HT-29 (cell line): ENCODE measurements at regions not wholly inside any gene's neighbourhood (a gene's known extent, or its start where the extent isn't known, plus 50 kb on each side); places are given as distances from the start of the nearest gene placed in this dataset.
"Not testable (repeated sequence)": the region's sequence is repeated elsewhere in the genome, so short reads cannot be mapped to it uniquely, and the experiment has no call there.

Source experiments
- DNase-seq: peaks from one replicate; pipeline ENCODE4 v3.0.0-alpha.2; 2015; ENCODE audit warnings: low spot score

- no peak for DNase-seq
Observed at GRCh38 chr6:62889240-62889639, 322.0 kb upstream of the FKBP1C start.

DNA sequence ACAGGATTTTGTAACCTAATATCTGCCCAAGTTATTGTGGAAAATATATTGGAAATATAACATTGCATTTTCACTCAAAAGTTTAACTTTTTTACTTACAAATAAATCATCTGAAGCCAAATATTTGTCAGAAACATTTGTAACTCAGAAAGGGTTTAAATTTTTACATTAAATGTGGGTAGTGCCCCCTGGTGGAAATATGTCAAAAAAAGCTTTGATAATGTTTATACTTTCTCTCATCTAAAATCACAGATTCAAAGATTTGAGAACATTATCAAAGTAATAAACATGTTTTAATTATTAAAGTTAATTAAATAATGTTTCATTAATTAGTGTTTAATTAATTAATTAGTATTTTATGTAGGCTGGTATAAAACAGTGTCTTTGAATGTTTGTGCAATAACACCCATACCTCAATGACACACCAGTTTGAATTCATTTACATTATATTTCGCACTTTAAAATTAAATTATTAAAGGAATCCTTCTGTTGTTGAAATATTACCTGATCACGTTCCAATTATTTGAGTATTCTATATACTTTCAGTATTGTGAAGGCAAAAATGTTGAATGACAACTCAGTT is 320.1 kb upstream of the FKBP1C start:
- DNase-seq: peak; percentile 49

DNA sequence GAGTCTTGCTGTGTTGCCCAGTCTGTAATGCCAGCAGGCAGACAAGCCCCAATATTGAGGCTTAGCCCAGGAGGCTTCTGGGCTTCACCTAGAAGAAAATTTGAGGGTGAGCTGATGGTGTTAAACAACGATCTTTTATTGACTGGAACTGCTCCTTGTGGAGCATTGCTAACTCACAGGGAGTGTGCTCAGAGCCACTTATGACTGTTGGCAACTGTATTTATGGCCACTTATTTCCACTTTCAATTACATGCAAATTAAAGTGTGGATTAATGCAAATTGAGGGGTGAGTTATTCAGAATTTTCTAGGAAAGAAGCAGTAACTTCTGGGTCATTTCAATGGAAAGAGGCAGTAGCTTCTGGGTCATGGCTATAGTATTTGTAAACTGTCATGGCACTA is 317.2 kb upstream of the FKBP1C start:
- no peak for DNase-seq

DNA sequence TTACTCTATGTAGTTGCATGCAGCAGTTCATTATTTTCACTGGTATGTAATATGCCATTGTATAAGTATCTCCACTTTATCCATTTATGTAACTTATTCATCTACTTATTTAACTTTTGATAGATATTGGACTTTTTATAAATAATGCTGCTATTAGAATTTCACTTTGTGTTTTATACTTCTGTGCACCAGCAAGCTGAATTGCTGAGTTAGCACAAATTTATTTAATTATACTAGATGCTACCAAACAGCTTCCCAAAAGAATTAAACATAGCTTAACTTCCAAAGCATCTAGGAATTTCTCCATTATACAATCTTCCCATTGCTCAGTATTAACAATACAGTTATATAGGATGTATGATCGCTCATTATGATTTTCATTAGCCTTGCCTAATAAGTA is 308.0 kb upstream of the FKBP1C start:
- no peak for DNase-seq

DNA sequence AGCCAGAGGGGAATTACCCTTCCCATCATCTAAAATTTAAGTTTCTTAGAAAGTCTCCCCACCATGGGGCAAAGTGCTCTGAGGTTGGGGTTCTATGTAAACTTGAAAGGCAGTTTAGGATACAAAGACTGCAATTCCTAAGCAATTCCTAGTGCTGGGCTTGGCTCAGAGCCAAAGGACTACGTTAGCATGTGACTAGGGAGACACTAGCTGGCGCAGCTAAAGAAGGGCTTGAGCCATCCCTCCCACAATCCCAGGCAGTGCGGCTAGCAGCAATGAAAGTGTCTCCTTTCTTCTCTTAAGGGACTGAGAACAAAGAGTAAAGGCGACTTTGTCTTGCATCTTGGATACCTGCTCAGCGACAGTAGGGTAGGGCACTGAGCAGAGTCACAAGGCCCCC is 306.6 kb upstream of the FKBP1C start:
- DNase-seq: no peak

- DNase-seq: no peak
Observed at GRCh38 chr6:62914530-62914929, 296.7 kb upstream of the FKBP1C start.

GRCh38 chr6:62923728-62924127 is 287.5 kb upstream of the FKBP1C start:
- no peak for DNase-seq

DNA sequence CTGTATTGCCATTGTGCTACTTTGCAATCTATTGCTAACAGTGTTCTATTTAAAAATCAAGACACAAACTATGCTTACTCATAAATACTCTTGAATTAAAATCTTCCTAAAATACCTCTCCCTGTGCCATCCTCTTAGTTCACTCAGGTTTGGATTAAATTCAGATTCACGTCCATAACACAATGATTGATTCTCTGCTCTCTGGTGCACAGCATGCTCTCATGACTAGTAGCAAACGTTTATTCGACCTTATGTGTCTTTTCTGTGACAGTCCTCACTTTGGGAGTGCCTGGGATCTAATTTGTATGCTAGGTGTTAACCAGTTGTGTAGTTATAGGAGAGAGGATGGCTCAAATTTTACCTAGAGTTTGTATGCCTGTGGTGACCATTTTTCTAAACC is 270.4 kb upstream of the FKBP1C start:
- no peak for DNase-seq

DNA sequence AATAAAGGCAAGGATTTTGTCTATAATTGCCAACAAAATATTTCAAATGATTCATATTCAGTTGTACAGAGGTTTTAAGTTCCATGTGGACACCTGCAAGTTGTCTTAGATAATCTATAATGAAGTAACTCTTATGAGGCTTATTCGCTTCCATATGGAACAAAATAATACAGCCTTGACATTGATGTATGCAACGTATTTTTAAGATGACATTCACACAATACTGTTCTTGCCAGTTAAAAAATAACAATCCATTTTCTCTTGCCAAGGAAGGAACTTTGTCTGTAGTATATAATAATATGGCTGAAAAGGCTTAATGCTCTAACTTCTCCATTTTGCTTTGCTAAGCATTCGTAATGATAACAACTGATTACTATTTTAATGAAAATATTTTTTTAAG is 269.3 kb upstream of the FKBP1C start:
- no peak for DNase-seq

DNA sequence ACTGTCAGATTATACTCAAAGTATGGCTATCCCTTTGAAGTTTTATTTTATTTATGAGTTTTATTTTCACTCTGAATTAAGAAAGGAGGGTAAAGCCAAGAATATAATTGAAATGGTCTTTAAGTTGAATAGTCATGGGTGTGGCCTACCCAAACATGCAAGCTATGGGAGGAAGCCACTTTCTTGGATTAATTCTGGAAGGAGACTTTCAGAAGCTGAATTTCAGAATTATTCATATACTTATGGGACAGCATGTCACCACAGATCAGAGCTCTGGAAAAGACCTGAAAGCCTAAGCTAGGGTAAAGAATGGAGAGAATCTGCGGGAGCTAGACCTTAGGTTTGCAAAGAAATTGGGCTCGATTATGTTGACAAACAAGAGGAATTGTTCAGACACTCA is 242.4 kb upstream of the FKBP1C start:
- DNase-seq: no peak

DNA sequence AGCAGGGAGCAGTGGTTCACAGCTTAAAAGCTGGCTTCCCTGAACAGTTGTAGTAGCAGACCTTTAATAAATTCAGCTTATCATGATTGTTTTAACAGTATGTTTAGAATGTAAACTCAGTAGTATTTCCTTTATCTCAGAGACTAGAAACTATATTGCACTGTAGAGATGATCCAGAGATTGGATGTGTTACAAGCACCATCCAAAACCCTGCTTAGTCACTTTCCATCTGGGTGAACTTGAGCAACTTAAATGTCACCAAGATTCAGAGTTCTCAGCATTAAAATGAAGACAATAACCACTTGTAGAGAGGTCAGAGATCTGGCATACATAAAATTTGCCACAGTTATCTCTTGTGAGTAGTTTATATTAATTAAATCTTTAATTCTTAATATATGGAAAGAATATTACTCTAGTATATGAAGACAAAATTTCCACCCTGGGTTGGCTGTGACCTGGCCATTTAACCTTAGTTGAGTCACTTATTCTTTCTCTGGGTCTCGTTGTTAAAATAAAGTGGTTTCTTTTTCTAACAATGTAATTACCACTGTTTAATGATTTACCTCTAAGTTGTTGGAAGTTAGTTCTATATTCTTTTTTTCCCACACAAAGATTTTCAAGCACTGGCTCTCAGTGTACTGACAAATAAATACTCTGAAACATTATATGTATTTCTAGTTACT is 239.2 kb upstream of the FKBP1C start:
- no peak for DNase-seq

DNA sequence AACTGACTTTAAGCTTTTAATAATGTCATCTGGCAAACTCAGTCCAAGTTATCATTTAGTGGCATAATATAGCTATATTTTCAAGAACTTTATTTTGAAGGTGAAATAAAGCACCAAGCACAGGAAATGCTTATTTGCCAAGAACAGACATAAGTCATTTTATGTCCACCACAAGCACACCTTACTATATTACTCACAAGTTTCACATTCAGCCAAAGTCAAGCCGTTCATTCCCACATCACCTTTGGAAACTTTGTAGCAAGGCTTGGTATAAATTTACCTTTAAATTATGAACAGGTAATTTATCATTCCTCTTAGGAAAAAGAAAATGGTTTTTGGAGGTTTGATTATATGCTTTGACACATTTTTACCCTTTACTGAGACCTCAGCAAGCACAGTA is 236.8 kb upstream of the FKBP1C start:
- no peak for DNase-seq

GRCh38 chr6:62976566-62976965 is 234.7 kb upstream of the FKBP1C start:
- no peak for DNase-seq

- no peak for DNase-seq
Observed at GRCh38 chr6:62978920-62979319, 232.3 kb upstream of the FKBP1C start.

DNA sequence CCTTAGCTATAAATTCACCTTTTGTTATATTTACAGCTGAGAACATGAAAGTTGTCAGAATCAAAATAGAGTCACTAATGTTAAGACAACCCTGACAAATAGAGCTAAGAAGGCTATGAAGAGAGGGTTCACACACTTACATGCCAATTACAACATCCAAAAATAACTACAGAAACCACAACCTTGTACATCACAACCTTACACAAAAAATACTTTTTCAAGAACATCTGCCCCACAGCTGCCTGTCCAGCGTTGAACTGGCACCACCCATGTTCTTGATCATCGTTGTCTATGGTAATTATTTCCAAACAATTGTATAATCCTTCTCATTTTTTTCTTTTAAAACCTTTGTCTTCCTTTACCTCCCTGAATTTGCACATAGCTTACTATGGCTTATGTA is 231.2 kb upstream of the FKBP1C start:
- DNase-seq: no peak

GRCh38 chr6:62980724-62981123 is 230.5 kb upstream of the FKBP1C start:
- no peak for DNase-seq

- DNase-seq: peak; percentile 9
Observed at GRCh38 chr6:62982951-62983350, 228.3 kb upstream of the FKBP1C start.

GRCh38 chr6:62991696-62992095 is 219.6 kb upstream of the FKBP1C start:
- DNase-seq: not testable (repeated sequence)

DNA sequence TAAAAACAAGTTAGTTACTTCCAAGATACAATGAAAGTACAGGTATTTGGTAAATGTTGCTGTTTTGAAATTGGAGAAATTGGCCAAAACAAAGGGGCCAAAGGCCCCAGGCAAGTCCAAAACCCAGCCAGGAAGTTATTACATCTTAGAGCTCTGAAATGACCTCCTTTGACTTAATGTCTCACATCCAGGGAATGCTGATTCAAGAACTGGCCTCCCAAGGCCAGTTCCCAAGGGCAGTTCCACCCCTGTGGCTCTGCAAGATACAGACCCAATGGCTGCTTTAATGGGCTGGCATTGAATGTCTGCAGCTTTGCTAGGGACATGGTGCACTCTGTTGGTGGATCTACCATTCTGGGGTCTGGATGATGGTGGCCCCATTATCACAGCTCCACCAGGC is 217.3 kb upstream of the FKBP1C start:
- no peak for DNase-seq

DNA sequence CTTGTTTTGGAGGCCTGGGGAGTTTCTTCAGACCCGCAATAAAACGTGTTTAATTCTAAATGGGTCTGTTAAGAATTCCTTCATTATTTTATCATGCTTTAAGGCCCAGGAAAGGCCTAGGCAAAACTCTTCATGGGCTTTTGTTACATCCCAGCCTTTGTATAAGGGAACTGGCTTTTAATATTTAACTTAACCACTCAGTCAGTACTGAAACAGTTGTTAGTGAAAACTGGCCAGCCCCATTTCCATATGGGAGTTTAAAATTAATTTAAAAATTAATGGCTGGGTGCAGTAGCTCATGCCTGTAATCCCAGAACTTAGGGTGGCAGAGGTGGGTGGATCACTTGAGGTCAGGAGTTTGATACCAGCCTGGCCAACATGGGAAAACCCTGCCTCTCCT is 213.2 kb upstream of the FKBP1C start:
- DNase-seq: no peak

- DNase-seq: not testable (repeated sequence)
Observed at GRCh38 chr6:62999242-62999641, 212.0 kb upstream of the FKBP1C start.

GRCh38 chr6:62999796-63000195 is 211.5 kb upstream of the FKBP1C start:
- DNase-seq: no peak

GRCh38 chr6:63006018-63006417 is 205.3 kb upstream of the FKBP1C start:
- DNase-seq: not testable (repeated sequence)

GRCh38 chr6:63010962-63011361 is 200.3 kb upstream of the FKBP1C start:
- DNase-seq: not testable (repeated sequence)
